Esophagus mucosa (tissue), 1 donor: ENCODE measurements at regions not wholly inside any gene's neighbourhood (a gene's known extent, or its start where the extent isn't known, plus 50 kb on each side); places are given as distances from the start of the nearest gene placed in this dataset.
"Not testable (repeated sequence)": the region's sequence is repeated elsewhere in the genome, so short reads cannot be mapped to it uniquely, and the experiment has no call there.

Experiments used
- ATAC-seq: fragments of 200-7000 bp; cut with Tn5 transposase; one replicate; pipeline ENCODE4 v1.9.1; 2020
- donor health status: DM: yes; HTN: yes; CAD: no.

GRCh38 chr5:71907608-71908145, 188.6 kb downstream of the CARTPT start:
- ATAC-seq, result no peak

DNA sequence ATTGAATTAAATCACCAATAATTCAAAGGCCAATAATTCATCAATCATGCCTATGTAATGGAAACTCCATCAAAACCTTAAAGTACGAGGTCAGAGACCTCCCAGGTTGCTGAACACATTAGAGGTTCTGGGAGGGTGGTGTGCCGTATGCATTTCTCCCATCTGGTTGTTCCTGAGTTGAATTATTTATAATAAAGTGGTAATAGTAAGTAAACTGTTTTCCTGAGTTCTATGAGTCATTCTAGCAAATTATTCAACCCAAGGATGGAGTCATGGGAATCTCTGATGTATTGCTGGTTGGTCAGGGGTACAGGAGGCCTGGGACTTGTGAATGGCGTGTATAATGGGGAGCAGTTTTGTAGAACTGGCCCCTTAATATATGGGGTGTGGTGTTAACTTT, 191.7 kb downstream of the CARTPT start:
- no peak for ATAC-seq

DNA sequence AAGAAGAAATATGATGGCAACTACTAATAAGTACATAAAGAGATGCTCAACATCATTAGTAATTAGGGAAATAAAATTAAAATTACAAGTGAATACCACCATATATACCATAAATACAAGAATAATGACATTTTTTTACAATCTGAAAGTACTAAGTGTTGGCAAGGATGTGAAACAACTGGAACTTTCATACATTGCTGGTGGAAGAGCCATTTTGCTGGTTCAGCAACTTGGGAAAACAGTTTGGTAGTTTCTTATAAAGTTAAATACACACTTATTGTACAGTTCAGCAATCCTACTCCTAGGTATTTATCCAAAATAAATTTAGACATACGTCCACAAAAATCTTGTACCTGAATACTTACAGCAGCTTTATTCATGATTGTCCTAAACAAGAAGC, 192.9 kb downstream of the CARTPT start:
- no peak for ATAC-seq

GRCh38 chr5:71914281-71914680, 193.0 kb upstream of the MAP1B start:
- ATAC-seq, result no peak

DNA sequence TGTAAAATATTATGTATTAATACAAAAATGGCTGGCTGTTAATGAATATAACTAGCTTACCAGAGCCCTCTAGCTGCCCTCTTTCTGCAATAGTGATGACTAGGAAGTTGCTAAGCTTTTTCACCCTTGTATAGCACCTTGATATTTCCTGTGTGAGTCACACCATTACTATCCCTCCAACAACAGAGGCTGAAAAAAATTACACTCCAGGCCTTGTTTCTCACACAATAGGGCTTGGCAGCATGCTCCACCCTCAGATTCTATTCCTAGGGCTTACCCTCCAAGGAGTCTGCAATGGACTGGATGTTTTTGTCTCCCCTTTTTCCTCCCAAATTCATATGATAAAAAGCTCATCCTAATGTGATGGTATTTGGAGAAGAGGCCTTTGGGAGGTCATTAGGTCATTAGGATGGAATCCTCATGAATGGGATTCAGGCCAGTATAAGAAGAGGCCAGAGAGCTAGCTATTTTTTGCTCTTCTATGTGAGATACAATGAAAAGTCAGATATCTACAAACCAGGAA, 184.6 kb upstream of the MAP1B start:
- ATAC-seq, result peak; percentile 98

DNA sequence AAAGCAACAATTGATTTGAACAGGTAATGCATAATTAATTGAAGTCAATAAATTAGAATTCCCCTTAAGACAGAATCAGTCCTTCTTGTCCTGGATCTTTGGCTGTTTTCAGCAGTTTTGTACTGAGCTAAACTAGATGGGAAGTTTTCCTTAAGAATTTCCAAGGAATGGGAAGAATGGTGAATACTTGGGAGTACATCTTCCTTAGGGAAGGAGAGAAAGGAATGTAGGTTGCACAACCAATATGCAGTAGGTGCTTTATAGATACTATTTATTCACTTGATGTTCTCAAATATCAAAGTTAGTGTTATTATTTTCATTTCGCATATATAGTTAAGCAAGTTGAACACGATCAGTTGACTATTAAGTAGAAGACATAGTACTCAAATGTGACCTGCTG, 183.5 kb upstream of the MAP1B start:
- ATAC-seq, result no peak

DNA sequence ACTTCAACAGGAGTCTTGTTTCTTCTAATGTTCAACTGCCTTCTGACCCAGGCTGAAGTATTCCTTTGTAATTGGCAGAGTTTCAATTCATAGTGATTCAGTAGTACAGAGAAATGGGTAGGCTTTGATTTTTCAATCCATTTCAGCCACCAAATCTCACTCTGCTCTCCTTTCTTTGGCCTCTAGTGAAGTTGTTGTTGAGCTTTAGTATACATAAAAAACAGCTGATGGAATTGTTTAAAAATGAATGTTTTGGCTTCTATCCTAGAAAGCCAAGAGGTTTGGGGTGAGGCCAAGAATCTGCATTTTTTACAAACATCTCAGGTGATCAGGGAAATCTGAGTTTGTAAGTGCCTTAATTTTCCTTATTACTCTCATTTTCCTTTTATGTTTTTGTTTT, 182.9 kb upstream of the MAP1B start:
- no peak for ATAC-seq

DNA sequence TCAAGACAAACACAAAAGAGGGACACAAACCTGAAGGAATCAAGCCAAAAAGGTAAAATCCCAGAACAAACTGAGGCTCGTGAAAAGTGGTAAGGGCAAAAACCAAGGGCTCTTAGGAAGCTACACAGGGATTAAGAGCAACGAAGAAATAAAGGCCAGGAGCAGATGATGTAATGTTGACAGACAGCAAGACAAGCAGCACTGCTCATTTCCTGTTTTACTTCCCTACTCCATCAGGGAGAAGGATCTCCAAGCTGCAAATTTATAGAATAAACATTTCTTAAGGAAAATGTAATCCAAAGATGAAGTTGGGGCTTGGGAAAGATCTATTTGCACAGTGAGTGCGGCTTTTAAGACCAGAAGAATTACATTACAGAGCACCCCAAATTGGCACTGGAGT, 182.3 kb upstream of the MAP1B start:
- ATAC-seq, result peak; percentile 55

DNA sequence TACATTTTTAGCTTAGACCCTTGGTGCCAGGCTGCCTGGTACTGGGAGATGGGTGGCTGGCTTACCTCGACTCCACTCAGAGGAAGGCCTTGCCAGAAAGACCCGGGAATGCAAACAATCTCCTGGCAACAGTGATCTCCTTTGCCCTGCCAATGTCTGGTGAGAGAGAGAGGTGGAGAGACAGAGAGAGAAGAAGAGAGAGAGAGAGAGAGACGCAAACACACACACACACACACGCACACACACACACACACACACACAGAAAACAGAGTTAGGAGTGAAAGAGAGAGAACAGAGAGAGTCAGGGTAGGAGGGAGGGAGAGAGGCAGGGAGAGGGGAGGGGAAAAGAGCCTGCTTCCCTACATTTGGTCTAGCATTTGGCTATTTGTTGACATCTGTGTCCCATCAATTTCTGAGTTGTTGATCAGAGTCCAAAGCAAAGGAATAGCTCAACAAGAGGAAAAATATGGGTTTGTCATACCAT, 181.6 kb upstream of the MAP1B start:
- no peak for ATAC-seq

DNA sequence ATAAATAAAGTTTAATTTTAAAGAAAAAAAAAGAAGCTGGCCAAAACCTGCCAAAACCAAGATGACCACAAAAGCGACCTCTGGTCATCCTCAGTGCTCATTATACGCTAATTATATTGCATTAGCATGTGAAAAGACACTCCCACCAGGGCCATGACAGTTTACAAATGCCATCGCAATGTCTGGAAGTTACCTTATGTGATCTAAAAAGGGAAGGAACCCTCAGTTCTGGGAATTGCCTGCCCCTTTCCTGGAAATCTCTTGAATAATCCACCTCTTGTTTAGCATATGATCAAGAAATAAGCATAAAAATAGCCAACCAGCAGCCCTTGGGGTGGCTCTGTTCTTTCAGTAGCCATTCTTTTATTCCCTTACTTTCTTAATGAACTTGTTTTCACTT, 178.3 kb upstream of the MAP1B start:
- ATAC-seq, result no peak

DNA sequence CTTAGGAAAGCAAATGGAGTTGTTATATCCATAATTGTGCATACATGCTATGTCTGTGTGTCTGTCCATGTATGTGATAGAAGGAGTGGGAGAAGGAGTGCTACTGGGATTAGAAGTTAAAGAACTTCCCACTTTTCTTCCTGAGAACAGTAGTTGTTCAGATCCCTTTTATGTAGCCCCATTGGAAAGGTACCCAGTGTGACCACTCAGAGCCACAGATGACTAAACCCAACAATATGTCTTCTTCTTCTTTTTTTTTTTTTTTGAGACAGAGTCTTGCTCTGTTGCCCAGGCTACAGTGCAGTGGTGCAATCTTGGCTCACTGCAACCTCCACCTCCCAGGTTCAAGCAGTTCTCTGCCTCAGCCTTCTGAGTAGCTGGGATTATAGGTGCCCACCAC, 176.7 kb upstream of the MAP1B start:
- not testable (repeated sequence) for ATAC-seq

GRCh38 chr5:71932131-71932654, 175.1 kb upstream of the MAP1B start:
- ATAC-seq, result peak; percentile 11

GRCh38 chr5:71932655-71933338, 174.5 kb upstream of the MAP1B start:
- ATAC-seq, result peak; percentile 59

GRCh38 chr5:71934322-71934721, 173.0 kb upstream of the MAP1B start:
- ATAC-seq, result no peak

DNA sequence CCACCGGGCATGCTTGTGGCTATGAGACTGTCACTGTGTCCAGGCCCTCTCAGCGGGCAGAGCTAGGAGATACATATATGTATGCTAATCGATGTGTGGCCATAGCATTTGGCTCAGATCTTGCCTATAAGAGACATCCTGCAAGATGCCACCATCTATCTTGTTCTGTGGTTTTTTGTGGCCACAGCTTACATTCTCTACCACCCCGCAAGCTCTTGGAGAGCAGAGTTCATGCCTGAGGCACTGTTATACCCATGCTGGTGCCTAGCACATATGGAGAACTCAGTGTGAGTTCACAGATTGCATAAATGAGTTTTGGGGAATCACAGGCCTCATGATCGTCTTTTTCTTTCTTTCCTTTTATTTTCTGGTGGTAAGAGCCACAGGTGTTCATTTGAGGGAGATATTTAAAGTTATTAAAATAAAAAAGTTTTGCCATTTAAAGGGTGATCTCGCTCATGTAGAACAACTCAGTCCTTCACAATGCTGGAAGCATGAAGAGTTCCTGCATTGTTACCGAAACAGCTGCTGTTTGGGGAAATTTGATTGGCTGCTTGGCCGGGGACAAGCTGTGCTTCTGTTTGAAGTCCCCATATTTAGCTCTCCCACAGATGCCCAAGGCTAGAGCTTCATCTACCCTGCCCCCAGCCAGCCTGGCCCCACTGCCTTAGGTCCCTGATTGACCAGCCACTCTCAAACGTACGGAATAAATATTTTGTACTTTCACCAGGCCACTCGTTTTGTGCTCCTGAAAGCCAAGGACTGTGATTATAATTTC, 169.2 kb upstream of the MAP1B start:
- ATAC-seq, result no peak

DNA sequence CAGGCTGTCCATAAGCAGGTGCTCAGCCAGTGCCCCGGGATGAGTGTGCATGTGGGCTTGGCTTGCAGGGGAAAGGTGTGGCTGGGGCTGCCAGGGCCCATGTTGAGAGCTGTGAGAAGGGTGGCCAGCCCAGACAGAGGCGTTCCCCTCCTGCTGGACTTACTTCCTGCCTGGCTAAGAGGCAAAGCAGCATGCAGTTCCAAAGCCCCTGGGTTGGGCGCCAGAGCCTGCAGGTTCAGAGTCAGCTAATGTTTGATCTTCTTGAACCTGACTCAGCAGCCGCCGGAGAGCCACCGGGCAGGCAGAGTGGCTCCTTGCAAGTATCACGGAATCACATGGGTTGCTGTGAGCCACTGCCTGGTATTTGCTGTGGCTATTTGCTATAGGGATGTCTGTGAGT, 168.4 kb upstream of the MAP1B start:
- peak; percentile 96 for ATAC-seq

DNA sequence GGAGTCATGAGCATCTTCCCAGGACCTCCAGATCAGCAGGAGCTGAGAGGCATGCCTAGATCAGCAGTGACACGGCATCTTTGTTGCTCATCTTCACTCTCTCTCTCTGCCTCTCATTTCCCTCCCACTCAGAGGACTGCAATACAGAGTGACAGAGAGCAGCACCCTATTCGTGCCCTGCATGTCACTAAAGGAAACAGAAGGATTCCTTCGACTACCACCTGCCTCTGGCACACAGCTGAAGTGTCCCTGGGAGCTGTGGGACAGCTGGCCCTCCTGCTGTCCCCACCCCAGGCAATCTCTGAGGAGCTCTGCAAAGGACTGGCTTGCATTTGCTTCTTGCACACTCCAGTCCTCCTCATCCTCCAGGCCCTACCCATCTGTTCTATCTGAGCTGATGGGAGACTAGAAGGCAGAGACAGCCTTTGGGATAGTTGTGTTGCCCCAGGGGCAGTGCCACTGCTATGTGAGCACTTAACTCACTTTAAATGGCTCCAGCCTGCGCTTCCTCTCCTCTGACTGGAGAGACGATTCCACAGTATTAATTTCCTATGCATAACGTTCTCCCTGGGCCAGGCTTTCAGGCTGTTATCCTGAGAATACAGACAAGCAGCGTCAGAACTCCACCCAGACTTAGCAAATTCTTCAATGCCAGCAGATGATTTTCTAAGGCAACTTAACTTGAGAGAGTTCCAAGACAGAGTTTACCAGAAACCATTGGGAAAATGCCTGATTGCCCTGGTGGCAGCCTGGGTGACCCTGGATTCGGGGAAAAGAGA, 167.6 kb upstream of the MAP1B start:
- ATAC-seq, result no peak

GRCh38 chr5:71943874-71944273, 163.4 kb upstream of the MAP1B start:
- ATAC-seq, result no peak

- no peak for ATAC-seq
Measured at GRCh38 chr5:71945436-71945835, 161.8 kb upstream of the MAP1B start.

DNA sequence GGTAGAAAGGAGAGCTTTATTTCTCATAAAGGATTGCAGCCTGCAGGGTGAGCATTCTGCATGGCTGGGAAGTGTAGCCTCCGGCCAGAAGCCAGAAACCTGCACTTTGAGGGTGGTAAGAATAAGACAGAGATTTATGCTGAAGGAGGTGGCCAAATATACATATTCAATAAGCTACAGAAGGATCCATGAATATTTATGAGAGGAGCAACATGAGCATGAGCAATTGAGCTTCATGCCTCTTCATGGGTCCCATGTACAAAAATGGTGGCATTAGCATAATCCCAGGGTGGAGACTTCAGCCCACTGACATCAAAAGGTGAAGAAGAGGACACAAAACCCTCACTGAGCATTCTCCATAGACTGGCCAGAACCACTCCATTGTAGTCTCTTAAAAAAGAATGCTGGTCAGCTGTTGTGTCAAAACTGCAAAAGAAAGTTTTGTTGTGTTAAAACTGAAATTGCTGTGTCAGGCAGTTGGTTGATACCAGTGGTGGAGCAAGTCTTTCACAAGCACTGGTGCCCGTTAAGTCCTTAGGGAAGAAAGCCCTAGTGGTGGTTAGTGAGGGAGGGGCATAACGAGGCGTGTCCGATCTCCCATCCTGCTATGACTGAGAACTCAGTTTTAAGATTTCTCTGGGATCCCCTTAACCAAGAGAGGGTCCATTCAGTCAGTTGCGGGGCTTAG, 160.8 kb upstream of the MAP1B start:
- no peak for ATAC-seq

DNA sequence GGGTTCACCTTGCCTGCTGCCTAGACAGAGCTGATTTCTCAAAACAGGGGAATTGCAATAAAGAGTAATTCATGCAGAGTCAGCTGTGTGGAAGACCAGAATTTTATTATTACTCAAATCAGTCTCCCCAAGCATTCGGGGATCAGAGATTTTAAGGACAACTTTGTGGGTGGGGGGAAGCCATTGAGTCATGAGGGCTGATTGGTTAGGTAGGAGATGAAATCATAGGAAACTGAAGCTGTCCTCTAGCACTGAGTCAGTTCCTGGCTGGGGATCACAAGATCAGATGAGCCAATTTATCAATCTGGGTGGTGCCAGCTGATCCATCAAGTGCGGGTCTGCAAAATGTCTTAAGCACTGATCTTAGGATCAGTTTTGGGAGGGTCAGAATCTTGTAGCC, 159.1 kb upstream of the MAP1B start:
- ATAC-seq, result no peak

DNA sequence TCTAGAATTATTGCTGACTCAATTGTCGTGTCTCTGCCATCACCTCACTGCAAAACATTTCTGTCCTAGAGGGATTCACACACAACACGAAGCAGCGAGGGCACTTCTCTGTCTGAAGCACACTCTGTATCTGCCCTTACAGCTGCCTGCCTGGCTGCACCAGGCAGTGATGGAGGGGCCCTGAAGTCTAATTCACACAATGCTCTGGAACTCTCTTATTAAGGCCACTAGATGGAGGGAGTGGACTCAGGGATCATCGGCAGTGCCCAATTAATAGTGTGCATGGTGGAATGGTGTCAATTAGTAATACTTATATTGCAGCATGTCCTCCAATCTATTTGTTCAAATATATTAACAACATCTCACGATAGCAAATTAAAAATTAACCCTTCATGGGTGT, 157.5 kb upstream of the MAP1B start:
- ATAC-seq, result no peak
